GM19397 (cell line): ENCODE measurements at regions not wholly inside any gene's neighbourhood (a gene's known extent, or its start where the extent isn't known, plus 50 kb on each side); places are given as distances from the start of the nearest gene placed in this dataset.

Experiments used
- ATAC-seq: cut with Tn5 transposase; IDR thresholded peaks from one replicate; pipeline ENCODE4 v1.9.1; 2021; ENCODE audit warnings: mild to moderate bottlenecking, moderate library complexity; ENCODE audit not compliant: unreplicated experiment

- ATAC-seq: no peak
Observed at GRCh38 chr5:144582066-144582465, 411.4 kb downstream of the KCTD16 start.

- no peak for ATAC-seq
Observed at GRCh38 chr5:144581044-144581443, 410.4 kb downstream of the KCTD16 start.

GRCh38 chr5:144577676-144578075 lies 407.0 kb downstream of the KCTD16 start:
- no peak for ATAC-seq

- no peak for ATAC-seq
Observed at GRCh38 chr5:144575736-144576135, 405.1 kb downstream of the KCTD16 start.

- ATAC-seq: no peak
Observed at GRCh38 chr5:144567421-144567780, 396.7 kb downstream of the KCTD16 start.

- ATAC-seq: no peak
Observed at GRCh38 chr5:144566747-144567420, 396.2 kb downstream of the KCTD16 start.

GRCh38 chr5:144549580-144549979 lies 378.9 kb downstream of the KCTD16 start:
- ATAC-seq: no peak

GRCh38 chr5:144548936-144549335 lies 378.3 kb downstream of the KCTD16 start:
- no peak for ATAC-seq

GRCh38 chr5:144547098-144547499 lies 376.4 kb downstream of the KCTD16 start:
- no peak for ATAC-seq

GRCh38 chr5:144538845-144539244 lies 368.2 kb downstream of the KCTD16 start:
- ATAC-seq: no peak
